Activated CD4-positive, alpha-beta T cell treated with anti-CD3 and anti-CD28 coated beads, Interleukin-2, amount 50 U/mL, for 16 hours (primary cell): ENCODE measurements at regions not wholly inside any gene's neighbourhood (a gene's known extent, or its start where the extent isn't known, plus 50 kb on each side); places are given as distances from the start of the nearest gene placed in this dataset.
"Not testable (repeated sequence)": the region's sequence is repeated elsewhere in the genome, so short reads cannot be mapped to it uniquely, and the experiment has no call there.

Source experiments
- DNase-seq: peaks from one replicate; pipeline ENCODE4 v3.0.0-alpha.2; 2020

DNA sequence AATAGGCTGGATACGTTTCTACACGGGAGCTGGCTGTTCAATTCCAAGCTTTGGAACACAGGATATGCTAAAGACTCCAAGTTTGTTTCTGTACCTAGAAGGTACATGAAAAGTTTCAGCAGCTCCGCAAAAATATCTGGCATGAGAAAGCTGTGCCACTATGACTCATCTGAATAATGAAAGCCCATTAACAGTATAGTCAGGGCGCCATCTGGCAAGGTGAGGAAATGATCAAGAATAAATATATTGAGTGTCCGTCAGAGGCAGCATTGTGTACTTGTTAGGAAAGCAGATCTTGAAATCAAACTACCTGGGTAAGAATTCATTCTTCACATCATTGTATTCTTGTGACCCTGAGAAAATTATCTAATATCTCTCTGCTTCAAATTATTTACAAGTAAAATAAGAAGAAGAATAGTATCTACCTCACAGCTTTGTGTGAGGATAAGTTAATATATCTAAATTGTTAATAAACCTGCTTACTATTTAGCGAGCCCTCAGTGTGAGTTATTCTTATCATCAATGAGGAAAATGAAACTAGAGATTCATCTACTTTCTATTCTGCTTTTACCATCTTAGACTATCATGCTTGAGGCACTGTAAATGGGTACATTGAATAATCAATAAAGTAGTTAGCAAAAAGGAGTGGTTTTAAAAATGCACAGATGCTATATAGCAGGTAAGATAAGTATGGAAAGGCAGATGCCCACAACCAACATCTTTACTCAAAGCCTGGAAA, 53.5 kb downstream of the FSCB start:
- DNase-seq: no peak

- not testable (repeated sequence) for DNase-seq
Observed at GRCh38 chr14:44450232-44450631, 56.9 kb downstream of the FSCB start.

GRCh38 chr14:44449680-44450079, 57.4 kb downstream of the FSCB start:
- no peak for DNase-seq

GRCh38 chr14:44448951-44449358, 58.1 kb downstream of the FSCB start:
- no peak for DNase-seq

DNA sequence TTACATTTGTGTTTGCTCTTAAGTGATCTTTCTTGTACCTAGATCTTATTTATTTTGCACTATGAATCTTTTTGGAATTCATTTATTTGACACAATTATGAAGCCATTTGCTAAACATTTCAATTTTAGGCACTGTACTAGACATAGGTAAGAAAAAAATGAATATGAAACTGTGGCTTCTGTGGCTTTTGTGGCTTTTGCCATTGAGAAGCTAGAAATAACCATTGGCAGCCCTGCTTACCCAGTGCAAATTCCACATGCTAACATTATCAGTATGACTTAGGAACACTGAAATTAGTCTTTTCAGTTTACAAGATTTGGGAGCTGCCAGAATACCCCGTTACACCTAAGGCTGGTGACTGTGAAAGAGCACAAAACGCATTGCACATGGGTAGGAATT, 60.1 kb downstream of the FSCB start:
- no peak for DNase-seq

DNA sequence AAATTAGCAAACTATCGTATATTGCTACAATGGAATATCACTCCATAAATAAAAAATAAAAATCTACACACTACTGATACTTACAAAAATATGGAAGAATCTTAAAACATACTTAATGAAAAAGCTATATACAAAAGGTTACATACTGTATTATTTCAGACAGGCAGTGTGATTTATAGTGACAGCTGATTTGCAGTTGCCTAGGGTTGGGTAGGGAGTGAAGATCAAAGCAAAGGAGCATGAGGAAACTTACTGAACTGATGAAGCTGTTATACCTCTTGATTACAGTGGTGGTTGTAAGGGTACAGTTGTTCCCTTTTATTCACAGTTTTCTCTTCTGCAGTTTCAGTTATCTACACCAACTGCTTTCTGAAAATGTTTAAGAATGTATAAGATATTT, 62.6 kb downstream of the FSCB start:
- DNase-seq: no peak

DNA sequence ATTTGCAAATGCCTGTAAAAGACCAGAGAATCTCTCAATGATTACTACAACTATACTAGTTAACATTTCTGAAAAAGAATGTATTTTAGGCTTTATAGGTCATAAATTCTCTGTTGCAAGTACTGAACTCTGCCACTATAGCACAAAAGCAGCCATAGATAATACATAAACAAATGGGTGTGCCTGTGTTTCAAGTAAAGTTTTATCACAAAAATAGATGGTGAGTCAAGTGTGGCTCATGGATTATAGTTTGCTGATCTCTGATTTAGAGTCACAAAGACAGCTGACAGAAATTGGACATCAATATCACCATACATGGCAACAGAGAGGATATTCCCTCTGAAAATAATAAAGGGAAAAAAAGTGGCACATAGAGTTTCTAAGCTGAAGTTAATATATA, 68.1 kb downstream of the FSCB start:
- no peak for DNase-seq

- DNase-seq: no peak
Observed at GRCh38 chr14:44438221-44438620, 68.9 kb downstream of the FSCB start.

DNA sequence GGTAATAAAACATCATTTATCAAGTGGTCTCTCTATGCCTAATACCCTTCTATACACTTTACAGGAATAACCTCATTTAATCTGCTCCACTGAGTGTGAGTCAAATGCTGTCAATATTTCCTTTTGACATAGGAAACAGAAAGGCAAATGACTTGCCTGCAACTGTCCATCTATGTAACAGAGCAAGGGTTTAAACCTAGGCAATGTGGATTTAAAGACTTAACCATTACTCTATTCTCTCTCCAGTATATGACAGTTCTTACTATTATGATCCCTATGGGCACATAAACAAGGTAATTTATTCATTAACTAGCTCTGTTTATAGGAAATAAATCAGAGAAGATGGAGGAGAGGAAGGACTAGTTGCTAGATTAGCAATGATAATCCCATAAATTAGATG, 70.6 kb downstream of the FSCB start:
- DNase-seq: no peak

DNA sequence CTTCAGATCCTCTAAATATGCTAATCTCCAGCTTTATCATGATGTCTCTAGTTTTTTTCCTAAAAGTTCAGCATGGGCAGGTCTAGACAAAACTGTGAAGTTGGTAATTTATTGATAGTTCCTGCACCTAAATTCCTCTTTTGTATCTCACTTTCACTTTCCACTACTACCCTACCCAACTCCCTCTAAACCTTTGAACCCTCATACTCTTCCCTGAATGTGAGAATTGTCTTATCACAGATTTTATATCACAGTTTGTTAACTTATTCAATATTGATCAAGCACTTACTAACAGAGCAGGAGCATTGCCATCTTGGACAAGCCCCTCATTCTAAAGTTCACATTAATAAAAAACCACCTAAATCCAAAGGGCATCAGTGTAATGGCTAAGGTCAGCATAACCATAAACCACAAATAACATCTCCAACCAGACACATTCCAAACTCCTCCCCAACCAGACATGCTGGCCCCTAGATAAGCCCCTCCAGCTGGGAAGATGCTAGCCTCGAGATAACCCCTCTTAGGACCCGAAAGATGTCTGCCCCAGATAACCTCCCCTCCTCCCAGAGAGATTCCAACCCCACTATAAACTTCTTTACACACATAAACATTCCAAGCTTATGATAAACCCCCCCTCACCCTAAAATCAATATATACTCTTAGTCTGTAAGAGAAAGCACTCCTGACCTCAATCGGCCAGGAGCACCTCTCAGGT, 78.7 kb downstream of the FSCB start:
- DNase-seq: no peak

DNA sequence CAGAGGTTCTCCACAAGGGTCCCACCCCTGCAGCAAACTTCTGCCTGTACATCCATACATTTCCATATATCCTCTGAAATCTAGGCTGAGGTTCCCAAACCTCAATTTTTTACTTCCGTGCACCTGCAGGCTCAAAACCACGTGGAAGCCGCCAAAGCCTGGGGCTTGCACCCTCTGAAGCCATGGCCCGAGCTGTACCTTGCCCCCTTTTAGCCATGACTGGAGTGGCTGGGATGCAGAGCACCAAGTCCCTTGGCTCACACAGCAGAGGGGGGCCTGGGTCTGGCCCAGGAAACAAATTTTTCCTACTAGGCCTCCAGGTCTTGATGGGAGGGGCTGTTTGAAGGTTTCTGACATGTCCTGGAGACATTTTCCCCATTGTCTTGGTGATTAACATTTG, 84.4 kb downstream of the FSCB start:
- DNase-seq: no peak

DNA sequence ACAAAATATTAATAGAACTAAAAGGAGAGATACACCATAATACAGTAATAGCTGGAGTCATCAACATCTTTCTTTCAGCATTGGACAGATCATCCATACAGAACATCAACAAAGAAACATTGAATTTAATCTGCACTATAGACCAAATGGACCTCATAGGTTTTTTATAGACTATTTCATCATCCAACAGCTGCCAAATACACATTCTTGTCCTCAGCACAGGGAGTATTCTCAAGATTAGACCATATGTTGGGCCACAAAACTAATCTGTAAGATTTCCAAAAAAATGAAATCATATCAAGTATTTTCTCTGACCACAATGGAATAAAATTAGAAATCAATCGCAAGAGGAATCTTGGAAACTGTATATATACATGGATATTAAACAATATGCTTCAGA, 86.9 kb downstream of the FSCB start:
- DNase-seq: no peak

DNA sequence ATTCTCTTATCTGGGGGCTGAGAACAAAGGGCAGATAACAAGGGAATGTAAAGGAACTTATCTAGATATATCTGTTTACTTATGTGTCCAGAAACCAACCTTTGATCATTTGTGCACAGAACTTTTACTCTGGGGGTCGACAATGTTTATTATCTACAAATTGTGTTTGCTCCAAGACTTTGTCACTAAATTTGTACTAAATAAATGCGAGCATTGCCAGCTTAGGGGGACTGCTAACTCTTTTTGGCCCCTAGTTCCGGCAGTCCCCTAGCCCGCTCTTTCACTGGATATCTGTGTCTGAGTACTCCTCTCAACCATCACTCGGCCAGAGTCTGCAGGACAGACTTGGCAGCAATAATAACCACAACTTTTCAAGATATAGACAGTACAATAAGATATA, 88.2 kb downstream of the FSCB start:
- no peak for DNase-seq

GRCh38 chr14:44417809-44418208, 89.3 kb downstream of the FSCB start:
- no peak for DNase-seq

DNA sequence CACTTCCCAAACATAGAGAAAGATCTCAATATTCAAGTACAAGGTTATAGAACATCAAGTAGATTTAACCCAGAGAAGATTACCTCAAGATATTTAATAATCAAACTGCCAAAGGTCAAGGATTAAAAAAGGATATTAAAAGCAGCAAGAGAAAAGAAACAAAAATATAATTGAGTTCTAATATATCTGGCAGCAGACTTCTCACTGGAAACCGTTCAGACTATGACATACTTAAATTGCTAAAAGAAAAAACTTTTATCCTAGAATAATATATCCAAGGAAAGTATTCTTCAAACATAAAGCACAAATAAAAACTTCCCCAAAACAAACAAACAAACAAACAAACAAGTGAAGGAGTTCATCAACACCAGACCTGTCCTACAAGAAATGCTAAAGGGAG, 92.4 kb downstream of the FSCB start:
- DNase-seq: no peak

- DNase-seq: no peak
Observed at GRCh38 chr14:44412858-44413569, 94.1 kb downstream of the FSCB start.

DNA sequence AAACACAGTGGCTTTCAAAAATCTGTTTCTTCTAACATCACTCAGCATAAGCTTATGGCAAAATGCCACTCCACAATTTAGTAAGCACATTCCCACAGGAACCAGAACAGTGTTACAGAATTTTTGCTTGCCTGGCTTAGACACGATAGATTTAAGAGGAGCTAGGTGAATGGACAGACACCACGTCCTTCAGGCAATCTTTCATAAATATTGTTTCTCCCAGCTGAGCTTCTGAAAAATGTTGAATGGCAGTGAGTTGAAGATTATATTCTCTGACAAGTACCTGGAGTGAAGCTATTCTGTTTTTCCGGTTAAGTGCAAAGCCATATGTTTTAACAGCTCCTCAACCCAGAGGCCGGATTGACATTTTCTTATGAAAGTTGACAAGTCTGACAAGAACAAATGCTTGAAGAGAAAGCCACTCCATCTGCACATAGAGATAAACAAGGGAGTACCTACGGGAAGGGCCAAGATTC, 102.0 kb downstream of the FSCB start:
- no peak for DNase-seq

DNA sequence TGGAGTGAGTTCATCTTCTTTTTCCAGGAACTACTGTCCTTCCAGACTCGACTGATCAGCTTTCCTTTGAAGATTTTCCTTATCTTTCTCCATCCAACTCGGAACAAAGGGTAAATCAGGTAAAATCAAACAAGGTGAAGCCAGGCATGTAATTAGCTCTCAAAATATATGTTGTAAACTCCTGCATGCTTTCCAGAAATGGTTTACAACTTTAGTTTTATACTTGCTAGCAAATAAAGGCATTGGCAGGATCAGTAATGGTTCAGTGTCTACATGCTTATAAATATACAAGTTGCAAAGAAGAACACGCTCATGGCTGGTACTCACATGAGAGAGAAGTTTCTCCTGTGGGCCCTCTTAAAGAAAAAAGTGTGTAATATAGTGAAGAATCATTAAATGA, 102.5 kb downstream of the FSCB start:
- DNase-seq: no peak

DNA sequence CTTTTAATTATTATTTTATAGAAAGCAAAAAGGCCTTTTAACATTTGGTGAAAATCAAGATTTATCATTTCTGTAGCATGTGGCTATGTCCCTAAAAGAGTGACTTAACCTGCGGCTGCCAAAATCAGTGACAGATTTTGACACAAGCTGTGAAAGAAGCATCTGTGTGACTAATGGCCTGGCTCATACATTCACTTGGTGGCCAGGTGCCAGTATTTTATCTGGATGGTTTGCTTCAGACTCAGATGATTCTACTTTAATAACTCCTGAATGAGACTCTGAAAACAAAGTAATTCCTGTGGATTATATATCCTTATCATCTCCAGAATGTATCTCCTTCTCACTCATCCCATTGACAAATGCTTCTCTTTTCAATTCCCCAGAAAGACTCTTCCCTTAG, 103.0 kb downstream of the FSCB start:
- no peak for DNase-seq

- DNase-seq: no peak
Observed at GRCh38 chr14:44403193-44403592, 103.9 kb downstream of the FSCB start.

- no peak for DNase-seq
Observed at GRCh38 chr14:44396226-44396625, 110.9 kb downstream of the FSCB start.

- no peak for DNase-seq
Observed at GRCh38 chr14:44392984-44393383, 114.1 kb downstream of the FSCB start.

GRCh38 chr14:44388306-44388705, 118.8 kb downstream of the FSCB start:
- DNase-seq: no peak

- no peak for DNase-seq
Observed at GRCh38 chr14:44385906-44386305, 121.2 kb downstream of the FSCB start.
